ENCODE measurements at regions not wholly inside any gene's neighbourhood (a gene's known extent, or its start where the extent isn't known, plus 50 kb on each side); places are given as distances from the start of the nearest gene placed in this dataset.

DNA sequence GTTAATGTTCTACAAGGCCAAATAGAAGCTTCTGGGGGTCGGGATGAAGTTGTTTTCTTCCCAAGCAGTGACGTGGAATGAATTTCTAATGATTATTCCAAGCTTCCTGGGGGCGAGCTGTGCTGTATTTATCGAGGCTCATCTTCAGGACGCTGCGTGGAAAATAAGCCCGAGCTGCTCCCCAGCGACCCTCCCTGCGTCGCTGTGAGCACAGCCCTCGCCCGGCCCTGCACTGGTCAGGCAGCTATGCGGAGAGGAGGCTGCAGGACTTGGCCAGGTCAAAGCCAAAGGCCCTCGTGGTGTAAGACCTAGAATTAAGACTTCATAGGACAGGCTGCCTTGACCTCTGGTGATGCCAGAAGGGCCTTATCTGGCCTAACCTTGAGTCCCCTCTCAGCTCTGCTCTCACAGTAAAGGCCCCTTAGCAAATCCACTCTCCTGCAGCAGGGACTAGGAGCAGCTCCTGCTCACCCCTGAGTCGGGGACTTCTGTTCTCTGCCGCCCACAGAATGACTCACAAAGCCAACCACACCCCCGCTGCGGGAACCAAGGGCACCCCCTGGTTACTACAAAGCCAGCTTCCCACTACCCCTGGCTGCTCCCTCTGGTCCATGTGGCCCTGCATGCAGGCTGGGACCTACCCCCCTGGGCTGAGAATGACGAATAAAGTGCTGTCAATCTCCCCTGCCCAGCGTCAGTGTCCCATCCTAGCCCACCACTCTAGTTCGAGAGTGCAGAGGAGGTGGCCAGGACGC is 501.6 kb downstream of the TCERG1L start:
- no peaks in the 10 kb centered on the region for H3K36me3 ChIP-seq
- H3K27me3 ChIP-seq = no peaks in the 10 kb centered on the region
- DNase-seq = no peak
- H3K9me3 ChIP-seq = no peaks in the 10 kb centered on the region
- TF ChIP-seq, protein P1, sequence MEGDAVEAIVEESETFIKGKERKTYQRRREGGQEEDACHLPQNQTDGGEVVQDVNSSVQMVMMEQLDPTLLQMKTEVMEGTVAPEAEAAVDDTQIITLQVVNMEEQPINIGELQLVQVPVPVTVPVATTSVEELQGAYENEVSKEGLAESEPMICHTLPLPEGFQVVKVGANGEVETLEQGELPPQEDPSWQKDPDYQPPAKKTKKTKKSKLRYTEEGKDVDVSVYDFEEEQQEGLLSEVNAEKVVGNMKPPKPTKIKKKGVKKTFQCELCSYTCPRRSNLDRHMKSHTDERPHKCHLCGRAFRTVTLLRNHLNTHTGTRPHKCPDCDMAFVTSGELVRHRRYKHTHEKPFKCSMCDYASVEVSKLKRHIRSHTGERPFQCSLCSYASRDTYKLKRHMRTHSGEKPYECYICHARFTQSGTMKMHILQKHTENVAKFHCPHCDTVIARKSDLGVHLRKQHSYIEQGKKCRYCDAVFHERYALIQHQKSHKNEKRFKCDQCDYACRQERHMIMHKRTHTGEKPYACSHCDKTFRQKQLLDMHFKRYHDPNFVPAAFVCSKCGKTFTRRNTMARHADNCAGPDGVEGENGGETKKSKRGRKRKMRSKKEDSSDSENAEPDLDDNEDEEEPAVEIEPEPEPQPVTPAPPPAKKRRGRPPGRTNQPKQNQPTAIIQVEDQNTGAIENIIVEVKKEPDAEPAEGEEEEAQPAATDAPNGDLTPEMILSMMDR (IDR thresholded peaks at IDR 0.05) = no peak
- no peak for TF ChIP-seq POLR2A (IDR thresholded peaks at IDR 0.05)
- intact Hi-C loops (cut with DNase I; ENCODE audit: low total_unique reads) = no loop called here
- H3K27ac ChIP-seq = no peak overlapping the region
- no peak overlapping the region for H3K4me3 ChIP-seq
- no peaks in the 10 kb centered on the region for H3K4me1 ChIP-seq

DNA sequence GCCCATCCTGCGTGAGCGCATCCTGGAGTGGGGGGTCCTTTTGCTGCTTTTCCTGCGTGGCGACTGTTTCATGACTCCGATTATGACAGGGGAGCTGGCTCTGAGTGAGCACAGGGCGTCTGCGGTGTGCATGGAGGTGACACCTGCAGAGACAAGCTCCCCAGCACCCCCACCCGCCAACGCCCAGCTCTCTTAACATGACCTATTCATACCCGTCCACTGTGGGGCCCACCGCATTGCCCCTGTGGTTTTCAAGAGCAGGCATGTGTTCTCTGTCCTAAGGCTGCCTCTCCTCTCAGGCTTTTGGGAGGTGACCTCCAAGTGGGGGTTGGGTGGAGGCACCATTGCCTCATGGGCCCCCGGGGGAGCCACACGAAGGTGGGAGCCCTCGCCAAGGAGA is 500.7 kb downstream of the TCERG1L start:
- Histone ChIP-seq H3K9me3 (no peaks in the 10 kb centered on the region), H3K36me3 (no peaks in the 10 kb centered on the region), H3K27me3 (no peaks in the 10 kb centered on the region), H3K4me1 (no peaks in the 10 kb centered on the region), H3K4me3 (no peak overlapping the region), H3K27ac (no peak overlapping the region)
- DNase-seq = no peak
- intact Hi-C loops (cut with DNase I; ENCODE audit: low total_unique reads) = no loop called here
- TF ChIP-seq POLR2A (IDR thresholded peaks at IDR 0.05) = no peak
- TF ChIP-seq, protein P1 (IDR thresholded peaks at IDR 0.05) = no peak

DNA sequence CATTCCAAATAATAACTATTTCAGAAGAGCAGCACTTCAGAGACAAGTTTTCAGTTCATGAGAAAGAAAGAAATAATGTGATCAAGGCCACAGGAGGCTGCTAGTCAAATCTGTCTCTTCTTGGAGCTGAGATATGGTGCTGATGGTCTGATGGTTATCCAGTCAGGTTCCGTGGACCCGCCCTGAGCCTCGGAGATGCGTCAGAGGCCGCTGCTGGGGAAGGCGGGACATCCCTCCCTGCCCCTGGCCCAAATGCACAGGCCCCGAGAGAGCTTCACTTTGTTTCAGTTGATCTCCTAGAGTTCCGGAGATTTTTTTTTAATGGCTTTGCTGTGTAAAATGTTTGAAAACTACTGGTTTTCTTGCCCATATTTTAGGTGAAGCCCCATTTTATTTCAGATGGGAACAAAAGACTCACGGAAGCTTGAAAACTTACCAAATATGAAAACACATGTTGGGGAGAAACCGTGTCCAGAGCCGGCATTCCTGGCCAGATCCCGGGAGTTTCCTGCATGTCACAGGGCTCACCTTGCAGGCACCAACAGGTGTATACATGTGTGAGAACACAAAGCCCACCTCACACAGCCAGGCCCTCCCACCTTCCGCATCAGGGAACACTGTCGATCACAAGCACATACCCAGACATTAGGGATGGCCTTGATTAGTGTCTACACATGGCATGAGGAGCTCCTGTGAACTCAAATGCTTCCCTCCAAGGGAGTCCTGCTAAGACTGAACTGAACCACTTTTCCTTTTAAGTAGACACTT is 499.0 kb downstream of the TCERG1L start:
- Histone ChIP-seq H3K27me3 (no peaks in the 10 kb centered on the region), H3K4me3 (no peak overlapping the region), H3K27ac (no peak overlapping the region), H3K4me1 (no peaks in the 10 kb centered on the region), H3K36me3 (no peaks in the 10 kb centered on the region), H3K9me3 (no peaks in the 10 kb centered on the region)
- DNase-seq = no peak
- TF ChIP-seq, protein P1 (IDR thresholded peaks at IDR 0.05) = no peak
- no peak for TF ChIP-seq POLR2A (IDR thresholded peaks at IDR 0.05)
- intact Hi-C loops (cut with DNase I; ENCODE audit: low total_unique reads) = no loop called here

DNA sequence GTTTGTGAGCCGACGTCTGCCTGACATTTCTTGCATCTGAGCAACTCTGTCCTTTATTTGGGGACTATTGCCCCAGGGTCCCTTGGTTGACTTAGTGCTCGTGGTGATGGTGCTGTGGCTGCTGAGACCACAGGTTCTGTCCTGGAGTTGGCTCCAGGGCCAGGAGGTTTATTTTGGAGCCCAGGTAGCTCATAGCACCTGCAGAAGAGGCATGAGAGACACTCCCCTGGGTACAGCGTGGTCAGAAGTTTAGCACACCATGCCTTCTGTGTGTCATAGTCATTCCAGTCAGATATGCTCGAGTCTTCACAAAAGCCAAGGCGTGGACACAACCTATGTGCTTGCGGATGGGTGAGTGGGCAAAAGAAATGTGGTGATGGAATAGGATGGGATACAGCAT is 496.9 kb downstream of the TCERG1L start:
- Histone ChIP-seq H3K27ac (no peak overlapping the region), H3K9me3 (no peaks in the 10 kb centered on the region), H3K27me3 (no peaks in the 10 kb centered on the region), H3K36me3 (no peaks in the 10 kb centered on the region), H3K4me3 (no peak overlapping the region), H3K4me1 (no peaks in the 10 kb centered on the region)
- TF ChIP-seq POLR2A (IDR thresholded peaks at IDR 0.05) = no peak
- DNase-seq = no peak
- intact Hi-C loops (cut with DNase I; ENCODE audit: low total_unique reads) = no loop called here

DNA sequence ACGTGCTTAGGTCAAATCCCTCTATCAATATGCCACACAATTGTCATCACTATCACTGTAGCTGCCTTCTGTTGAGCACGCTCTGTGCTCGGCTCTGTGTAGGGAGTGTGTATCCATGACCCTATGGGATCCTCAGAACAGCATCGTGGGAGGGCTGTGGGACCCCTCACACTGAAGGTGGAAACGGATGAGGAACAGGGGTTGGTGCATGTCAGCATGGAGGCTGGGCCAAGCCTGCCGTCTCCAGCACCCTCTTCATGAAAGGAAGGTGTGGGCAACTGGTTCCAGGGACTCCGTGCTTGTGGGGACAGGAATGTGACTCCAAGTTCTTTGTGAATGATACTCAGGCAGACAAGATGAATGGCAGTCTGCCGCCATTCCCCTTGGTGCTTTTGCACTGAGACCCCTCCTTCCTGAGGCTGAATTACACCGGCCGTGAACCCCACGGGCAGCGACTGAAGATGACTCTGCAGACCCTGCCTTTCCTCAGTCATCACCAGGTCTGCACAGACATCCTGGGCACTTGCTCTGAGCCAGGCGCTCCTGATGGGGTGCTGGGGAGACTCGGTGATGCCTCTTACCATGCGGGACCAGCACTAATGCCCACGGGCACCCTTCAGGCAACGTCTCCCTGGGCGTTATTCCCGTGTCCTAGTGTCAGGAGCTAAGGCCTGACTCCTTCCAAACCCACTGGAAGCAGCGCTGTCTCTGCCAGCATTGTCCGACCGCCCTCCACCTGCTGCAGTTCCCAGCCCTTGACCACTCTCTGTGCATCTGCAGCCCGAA is 495.2 kb downstream of the TCERG1L start:
- intact Hi-C loops (cut with DNase I; ENCODE audit: low total_unique reads) = no loop called here
- Histone ChIP-seq H3K9me3 (no peaks in the 10 kb centered on the region), H3K27me3 (no peaks in the 10 kb centered on the region), H3K4me1 (no peaks in the 10 kb centered on the region), H3K4me3 (no peak overlapping the region), H3K36me3 (no peaks in the 10 kb centered on the region), H3K27ac (no peak overlapping the region)
- no peak for TF ChIP-seq POLR2A (IDR thresholded peaks at IDR 0.05)
- TF ChIP-seq, protein P1 (IDR thresholded peaks at IDR 0.05) = no peak
- no peak for DNase-seq
